ENCODE measurements at regions not wholly inside any gene's neighbourhood (a gene's known extent, or its start where the extent isn't known, plus 50 kb on each side); places are given as distances from the start of the nearest gene placed in this dataset.

GRCh38 chr5:114099161-114099560 is 262.7 kb upstream of the KCNN2 start:
- peak; percentile 46 for TF ChIP-seq SPI1 (IDR thresholded peaks at IDR 0.05; ENCODE audit: borderline replicate concordance, low read depth)
- no peak for TF ChIP-seq REST (IDR thresholded peaks at IDR 0.05; ENCODE audit: insufficient replicate concordance, low read depth)
- TF ChIP-seq GABPA (IDR thresholded peaks at IDR 0.05; ENCODE audit: low read depth): no peak
- no peak for TF ChIP-seq POLR2AphosphoS5 (IDR thresholded peaks at IDR 0.05; ENCODE audit: low read depth)
- no peak overlapping the region for H3K27ac ChIP-seq (replicated peaks)
- no peaks in the 10 kb centered on the region for H3K27me3 ChIP-seq (ENCODE audit: insufficient read depth, poor library complexity, severe bottlenecking)
- no peak for DNase-seq (ENCODE audit: low read depth in 1 of 2, low spot score in 1 of 2)
- H3K4me3 ChIP-seq (replicated peaks; ENCODE audit: insufficient read depth, low read length): no peak overlapping the region

GRCh38 chr5:114101153-114101552 is 260.7 kb upstream of the KCNN2 start:
- no peak overlapping the region for H3K4me3 ChIP-seq (replicated peaks; ENCODE audit: insufficient read depth, low read length)
- peak; percentile 4 to 20 for DNase-seq (ENCODE audit: low read depth in 1 of 2, low spot score in 1 of 2)
- TF ChIP-seq SPI1 (IDR thresholded peaks at IDR 0.05; ENCODE audit: borderline replicate concordance, low read depth): no peak
- TF ChIP-seq CTCF (IDR thresholded peaks at IDR 0.05; ENCODE audit: insufficient read depth, low read length): peak; percentile 20

GRCh38 chr5:114113604-114114003 is 248.3 kb upstream of the KCNN2 start:
- TF ChIP-seq GABPA (IDR thresholded peaks at IDR 0.05; ENCODE audit: low read depth) (no peak), POLR2AphosphoS5 (IDR thresholded peaks at IDR 0.05; ENCODE audit: low read depth) (no peak), REST (IDR thresholded peaks at IDR 0.05; ENCODE audit: insufficient replicate concordance, low read depth) (no peak), CTCF (IDR thresholded peaks at IDR 0.05; ENCODE audit: insufficient read depth, low read length) (no peak), SPI1 (IDR thresholded peaks at IDR 0.05; ENCODE audit: borderline replicate concordance, low read depth) (no peak)
- Histone ChIP-seq H3K27me3 (ENCODE audit: insufficient read depth, poor library complexity, severe bottlenecking) (no peaks in the 10 kb centered on the region), H3K4me3 (replicated peaks; ENCODE audit: insufficient read depth, low read length) (no peak overlapping the region), H3K27ac (replicated peaks) (no peak overlapping the region)
- no peak for DNase-seq (ENCODE audit: low read depth in 1 of 2, low spot score in 1 of 2)

More at GRCh38 chr5:114101153-114101552, 260.7 kb upstream of the KCNN2 start:
- Histone ChIP-seq H3K27me3 (ENCODE audit: insufficient read depth, poor library complexity, severe bottlenecking) (no peaks in the 10 kb centered on the region), H3K27ac (replicated peaks) (no peak overlapping the region)

GRCh38 chr5:114116981-114117380 is 244.9 kb upstream of the KCNN2 start:
- TF ChIP-seq CTCF (IDR thresholded peaks at IDR 0.05; ENCODE audit: insufficient read depth, low read length): no peak
- H3K27ac ChIP-seq (replicated peaks): no peak overlapping the region
- H3K27me3 ChIP-seq (ENCODE audit: insufficient read depth, poor library complexity, severe bottlenecking): no peaks in the 10 kb centered on the region
- DNase-seq (ENCODE audit: low read depth in 1 of 2, low spot score in 1 of 2): no peak
- no peak overlapping the region for H3K4me3 ChIP-seq (replicated peaks; ENCODE audit: insufficient read depth, low read length)

All from HL-60 (cell line).